NCI-H345 treated with DMSO at 0.1 percent for 48 hours (cell line): ENCODE measurements at regions not wholly inside any gene's neighbourhood (a gene's known extent, or its start where the extent isn't known, plus 50 kb on each side); places are given as distances from the start of the nearest gene placed in this dataset.

Experiments used
- DNase-seq: peaks from one replicate; lab custom pipeline; 2025; ENCODE audit not compliant: unreplicated experiment; lab: John Stamatoyannopoulos, UW

DNA sequence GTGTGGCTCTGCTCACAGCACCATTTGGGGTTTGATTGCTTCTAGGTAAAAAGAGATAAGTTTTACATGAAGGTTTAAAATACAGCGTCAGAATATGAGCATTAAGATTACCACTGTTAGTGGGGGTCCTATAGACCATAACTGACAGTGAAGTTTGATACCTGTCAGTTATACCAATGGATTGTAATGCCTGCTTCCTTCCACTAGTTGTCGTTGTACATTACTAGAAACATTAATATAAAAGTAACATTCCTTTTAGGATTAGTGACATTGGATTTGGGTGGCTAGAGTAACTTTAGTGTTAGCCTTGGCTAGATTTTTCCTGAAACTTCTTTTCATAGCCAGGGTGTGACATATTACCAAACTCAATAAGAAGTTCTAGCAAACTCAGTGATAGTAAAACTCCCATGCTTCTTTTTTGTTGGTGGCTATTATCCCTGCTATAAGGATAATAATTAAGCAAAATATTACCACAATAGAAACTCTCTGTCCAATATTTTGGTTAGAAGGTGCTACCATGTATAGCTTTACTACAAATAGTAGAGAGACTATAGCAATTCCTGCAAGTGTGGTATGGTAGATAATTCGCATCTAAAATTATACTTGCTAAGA, 57.1 kb downstream of the FAM181B start:
- DNase-seq: no peak

DNA sequence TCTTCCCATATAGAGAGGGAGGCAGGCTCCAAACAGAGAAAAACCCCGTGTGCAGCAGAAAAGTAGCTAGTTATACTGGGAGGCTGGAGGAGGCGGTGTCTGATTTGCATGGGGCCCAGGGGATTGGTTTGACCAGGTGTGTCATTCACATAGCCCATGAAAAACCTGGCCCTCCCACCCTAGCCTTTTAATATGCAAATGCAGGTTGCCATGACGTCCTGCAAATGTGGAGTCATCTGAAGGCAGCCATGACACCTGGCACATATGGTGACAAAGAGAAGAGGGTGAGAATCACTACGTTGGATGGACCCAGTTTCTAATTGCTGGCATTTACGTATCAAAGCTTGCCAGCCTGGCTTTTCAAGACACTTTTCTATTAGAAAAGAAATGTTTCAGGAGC, 57.8 kb downstream of the FAM181B start:
- DNase-seq: no peak

- DNase-seq: no peak
Observed at GRCh38 chr11:82673631-82674030, 60.0 kb downstream of the FAM181B start.

- DNase-seq: no peak
Observed at GRCh38 chr11:82671451-82671850, 62.2 kb downstream of the FAM181B start.

DNA sequence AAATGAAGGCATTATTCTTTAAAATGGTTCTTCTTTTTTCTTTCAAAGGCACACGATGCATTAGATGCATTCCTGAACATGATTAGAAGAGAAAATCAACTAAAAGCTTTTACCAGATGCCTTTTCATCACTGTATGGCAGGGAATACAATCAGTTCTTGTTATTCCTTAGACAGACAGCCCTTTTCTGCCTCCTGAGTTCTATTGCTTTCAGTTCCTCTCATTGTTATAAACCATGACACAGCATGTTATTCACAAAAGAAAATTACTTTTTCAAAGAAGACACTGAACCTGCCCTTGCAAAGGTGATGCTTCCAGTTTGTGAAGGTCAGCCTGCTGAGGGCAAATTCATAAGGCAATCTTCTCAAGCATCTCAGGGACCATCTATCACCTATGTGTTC, 70.1 kb downstream of the FAM181B start:
- DNase-seq: no peak

- no peak for DNase-seq
Observed at GRCh38 chr11:82653752-82654151, 79.9 kb downstream of the FAM181B start.

DNA sequence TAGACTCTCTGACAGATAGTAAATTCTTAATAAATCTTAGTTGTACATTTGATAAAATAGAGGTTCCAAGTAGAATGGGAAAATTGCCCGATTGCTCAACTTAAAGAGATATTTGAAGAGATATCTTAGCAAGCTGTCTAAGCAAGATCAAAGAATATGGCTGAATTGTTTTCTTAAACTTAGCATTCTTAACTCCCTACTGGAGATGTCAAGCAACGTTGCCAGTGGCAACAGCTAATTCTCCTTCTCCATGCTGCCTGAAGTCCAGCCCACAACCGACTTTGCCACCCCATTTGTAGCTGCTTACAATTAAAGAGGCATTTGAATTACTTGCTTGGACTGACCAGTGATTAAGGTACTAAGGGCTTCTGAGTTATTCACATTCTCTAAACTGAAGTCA, 94.4 kb downstream of the FAM181B start:
- DNase-seq: no peak

GRCh38 chr11:82636615-82637014, 97.0 kb downstream of the FAM181B start:
- DNase-seq: no peak

DNA sequence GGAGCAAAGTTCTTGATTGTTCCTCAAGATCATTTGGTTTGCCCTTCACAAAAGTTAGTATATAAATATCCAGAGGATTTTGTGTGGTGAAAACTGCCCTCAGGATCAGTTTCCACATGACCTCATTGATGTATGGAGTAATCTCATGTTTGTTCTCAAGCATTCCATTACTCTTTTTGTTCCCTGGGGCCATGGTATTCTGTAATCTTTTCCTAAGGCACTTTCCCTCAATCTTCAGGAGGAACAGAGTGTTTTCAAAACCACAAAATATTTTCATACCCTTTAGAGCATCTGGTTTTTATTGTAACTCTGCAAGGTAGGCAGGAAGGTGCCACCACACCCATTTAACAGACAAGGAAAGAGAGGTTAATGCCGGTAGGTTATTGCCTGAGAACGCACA, 99.6 kb downstream of the FAM181B start:
- DNase-seq: no peak

GRCh38 chr11:82631722-82632630, 101.7 kb downstream of the FAM181B start:
- no peak for DNase-seq

DNA sequence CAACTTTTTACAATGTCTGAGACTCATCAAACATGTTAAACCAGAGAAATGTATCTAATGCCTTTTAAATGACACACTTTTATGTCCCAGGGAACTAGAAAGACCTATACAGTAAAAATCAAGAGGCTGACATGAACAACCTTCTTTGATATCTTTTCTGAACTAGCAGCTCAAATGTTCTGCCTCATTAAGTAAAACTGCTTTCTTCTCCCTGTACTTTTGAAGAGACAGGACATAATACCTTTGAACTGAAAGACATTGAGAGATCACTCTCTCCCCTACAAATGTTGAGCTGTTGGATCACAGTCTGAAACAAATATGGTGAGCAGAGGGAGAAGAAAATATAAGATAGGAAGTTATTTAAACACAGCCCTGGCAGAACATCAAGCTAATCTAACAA, 123.0 kb downstream of the FAM181B start:
- DNase-seq: no peak

- no peak for DNase-seq
Observed at GRCh38 chr11:82606738-82607137, 126.9 kb downstream of the FAM181B start.

DNA sequence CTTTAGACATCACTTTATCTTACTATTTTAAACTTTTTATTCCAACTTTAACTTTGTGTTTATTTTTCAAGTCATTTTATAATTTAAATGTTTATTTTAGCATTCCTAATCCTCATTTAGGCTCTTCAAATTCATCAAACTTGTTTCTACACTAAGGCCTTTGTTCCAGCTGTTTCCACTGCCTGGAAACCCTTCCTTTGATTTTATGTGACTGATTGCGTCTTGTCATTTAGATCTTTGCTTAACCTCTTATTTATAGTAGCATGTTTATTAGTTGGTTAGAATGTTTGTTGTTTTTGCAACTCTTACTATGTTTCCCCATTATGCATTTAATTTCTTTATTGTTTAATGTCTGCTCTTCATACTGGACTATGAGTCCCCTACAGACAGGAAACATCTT, 132.0 kb downstream of the FAM181B start:
- DNase-seq: no peak

DNA sequence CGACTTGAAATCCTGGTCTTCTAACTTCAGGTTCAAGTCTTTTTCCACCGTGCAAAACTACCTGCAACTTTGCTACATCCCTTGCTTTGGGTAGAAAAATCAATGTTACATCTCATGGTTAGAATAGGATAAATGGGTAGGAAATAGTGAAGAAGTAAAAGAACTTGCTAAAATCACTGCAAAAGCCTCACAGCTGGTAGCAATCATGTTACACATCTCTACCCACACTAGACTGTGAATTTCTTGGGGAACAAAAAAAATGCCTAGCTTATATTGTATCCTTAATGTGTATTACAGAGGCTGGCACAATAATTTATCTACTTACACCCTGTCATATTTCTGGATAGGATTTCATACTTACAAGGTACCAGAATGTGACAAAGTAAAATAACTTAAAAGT, 133.8 kb downstream of the FAM181B start:
- DNase-seq: no peak

DNA sequence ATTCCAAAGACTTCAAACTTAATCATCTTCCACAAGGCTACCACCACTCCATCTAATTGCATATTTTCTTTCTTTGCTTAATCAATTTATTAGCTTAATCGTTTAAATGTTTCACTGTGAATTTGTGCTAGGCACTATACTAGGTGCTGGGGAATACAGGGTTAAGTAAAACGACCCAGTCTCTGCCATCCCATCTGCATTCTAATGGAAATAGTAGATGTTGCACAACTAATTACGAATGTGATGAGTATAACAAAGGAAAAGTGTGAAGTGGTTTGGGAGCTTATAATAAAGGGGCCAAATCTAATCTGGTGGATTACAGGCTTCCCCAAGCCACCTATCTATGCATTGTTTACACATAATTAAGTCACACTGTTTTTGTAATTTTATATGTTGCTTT, 147.1 kb downstream of the FAM181B start:
- DNase-seq: no peak

DNA sequence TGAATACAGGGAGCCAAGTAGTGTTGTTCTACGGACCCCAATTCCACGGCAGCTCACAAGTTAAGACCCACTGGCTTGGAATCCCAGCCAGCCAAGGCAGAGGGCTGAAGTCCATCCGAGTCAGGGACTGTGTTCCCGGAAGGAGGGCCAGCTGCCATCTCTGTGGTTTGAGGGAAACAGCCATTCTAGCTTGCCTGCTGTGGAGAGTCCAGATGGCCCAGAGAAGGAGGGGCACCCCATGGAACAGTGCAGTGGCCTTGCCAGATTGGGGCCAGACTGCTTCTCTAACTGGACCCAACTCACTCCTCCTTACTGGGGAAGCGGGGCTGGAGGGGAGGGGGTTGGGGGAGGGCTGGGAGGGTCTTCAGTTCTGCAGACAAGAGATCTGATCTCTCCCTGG, 156.4 kb downstream of the FAM181B start:
- no peak for DNase-seq

- DNase-seq: no peak
Observed at GRCh38 chr11:82560836-82561235, 172.8 kb downstream of the FAM181B start.

- DNase-seq: no peak
Observed at GRCh38 chr11:82559609-82560008, 174.1 kb downstream of the FAM181B start.

DNA sequence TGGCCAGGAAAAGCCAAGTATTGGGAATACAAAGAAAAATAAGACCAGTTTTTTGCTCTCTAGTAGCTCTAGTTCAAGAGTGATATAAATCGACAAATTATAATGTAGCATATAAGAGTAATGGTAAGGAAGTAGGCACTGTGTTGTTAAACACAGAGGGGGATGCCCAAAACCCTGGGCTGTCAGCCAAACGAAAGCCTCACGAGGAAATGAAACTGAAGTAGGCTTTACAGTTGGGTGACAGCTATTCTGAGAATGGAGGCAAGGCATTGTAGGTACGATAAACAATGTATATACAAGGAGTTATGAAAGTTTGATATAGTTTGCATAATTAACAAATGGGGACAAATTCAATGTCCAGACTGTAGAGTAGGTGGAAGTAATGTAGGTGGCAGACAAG, 176.4 kb downstream of the FAM181B start:
- DNase-seq: peak; percentile 5

GRCh38 chr11:82556210-82556609, 177.5 kb downstream of the FAM181B start:
- no peak for DNase-seq

GRCh38 chr11:82546661-82547557, 186.8 kb downstream of the FAM181B start:
- peak; percentile 23 for DNase-seq

- DNase-seq: no peak
Observed at GRCh38 chr11:82539669-82540068, 194.0 kb downstream of the FAM181B start.
